NCI-H82 treated with DMSO at 0.1 percent for 48 hours (cell line): ENCODE measurements at regions not wholly inside any gene's neighbourhood (a gene's known extent, or its start where the extent isn't known, plus 50 kb on each side); places are given as distances from the start of the nearest gene placed in this dataset.
A peak's percentile ranks its signal among the peaks of the same experiment; 100 is the strongest.
"Not testable (repeated sequence)": the region's sequence is repeated elsewhere in the genome, so short reads cannot be mapped to it uniquely, and the experiment has no call there.

ENCODE experiments used
- DNase-seq: peaks from one replicate; lab custom pipeline; 2025; ENCODE audit not compliant: unreplicated experiment; lab: John Stamatoyannopoulos, UW

DNA sequence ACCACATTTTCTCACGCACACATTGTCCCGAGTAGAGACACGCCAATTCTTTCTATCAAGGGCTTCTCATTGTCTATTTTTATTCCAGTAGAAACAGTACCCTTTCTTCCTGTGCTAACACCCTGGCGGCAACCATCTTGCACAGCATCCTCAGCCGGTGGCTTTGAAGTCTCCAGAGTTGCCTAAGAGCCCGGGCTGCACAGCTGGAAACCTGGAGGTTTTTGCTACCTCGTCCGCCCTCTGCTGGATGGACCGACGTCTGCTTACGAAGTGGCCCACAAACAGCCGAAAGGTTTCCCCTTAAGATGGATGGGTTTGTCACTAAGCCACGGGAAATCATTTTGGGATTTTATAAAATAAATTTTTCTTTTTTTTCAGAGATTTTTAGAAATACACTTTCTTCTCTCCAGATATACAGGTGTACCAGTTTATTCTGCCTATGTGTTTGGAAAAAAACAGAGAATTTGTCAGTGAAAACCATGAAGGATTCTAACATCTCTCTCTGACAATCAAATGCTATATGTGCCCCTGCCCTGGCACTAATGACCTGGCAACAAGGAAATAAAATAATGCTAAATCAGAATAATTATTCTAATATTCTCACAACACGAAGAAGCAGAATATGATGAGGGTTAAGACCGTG, 81.8 kb upstream of the FAM204A start:
- DNase-seq = peak; percentile 2

DNA sequence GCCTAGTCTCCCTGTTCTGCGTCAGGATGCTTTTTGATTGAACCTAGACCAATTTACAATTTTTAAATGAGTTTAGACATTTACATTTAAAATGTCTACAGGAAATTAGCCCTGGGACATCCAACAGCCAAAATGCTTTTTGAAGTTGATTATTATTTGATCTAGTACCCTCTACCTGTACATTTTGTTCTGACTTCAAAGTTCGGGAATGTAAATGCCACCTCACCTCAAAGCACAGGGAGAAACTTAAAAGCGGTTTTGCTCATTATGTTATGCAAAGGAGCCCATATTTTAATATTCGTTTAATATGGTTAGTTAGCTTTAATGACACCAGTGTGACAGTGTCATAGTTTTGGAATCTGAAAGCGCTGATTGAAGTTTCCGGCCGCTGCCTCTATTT, 80.1 kb upstream of the FAM204A start:
- no peak for DNase-seq

DNA sequence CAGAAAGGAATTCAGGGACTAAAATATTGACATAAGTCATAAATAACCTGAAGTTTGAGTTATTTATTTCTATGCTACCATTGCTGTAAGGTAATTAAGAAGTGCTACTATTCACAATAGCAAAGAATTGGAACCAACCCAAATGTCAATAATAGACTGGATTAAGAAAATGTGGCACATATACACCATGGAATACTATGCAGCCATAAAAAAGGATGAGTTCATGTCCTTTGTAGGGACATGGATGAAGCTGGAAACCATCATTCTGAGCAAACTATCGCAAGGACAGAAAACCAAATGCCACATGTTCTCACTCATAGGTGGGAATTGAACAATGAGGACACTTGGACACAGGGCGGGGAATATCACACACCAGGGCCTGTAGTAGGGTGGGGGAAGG, 77.9 kb upstream of the FAM204A start:
- DNase-seq = not testable (repeated sequence)

DNA sequence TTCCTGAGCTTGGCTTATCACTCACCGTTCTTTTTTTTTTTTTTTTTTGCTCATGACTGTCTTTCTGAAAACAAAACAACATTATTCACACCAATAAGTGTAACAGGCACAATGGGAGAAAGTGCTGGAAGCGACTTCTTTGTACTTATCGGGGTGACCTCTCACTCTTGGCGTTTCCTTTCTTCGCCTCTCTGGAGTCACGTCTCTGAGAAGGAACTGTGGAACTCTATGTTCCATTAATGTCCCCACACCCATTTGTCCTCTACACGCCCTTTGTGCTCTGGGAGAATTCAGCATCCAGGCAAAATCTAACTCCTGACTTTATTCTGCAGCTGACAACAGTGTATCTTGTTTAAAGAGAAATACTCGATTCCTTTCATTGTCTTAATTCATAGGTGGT, 70.8 kb upstream of the FAM204A start:
- DNase-seq = no peak

DNA sequence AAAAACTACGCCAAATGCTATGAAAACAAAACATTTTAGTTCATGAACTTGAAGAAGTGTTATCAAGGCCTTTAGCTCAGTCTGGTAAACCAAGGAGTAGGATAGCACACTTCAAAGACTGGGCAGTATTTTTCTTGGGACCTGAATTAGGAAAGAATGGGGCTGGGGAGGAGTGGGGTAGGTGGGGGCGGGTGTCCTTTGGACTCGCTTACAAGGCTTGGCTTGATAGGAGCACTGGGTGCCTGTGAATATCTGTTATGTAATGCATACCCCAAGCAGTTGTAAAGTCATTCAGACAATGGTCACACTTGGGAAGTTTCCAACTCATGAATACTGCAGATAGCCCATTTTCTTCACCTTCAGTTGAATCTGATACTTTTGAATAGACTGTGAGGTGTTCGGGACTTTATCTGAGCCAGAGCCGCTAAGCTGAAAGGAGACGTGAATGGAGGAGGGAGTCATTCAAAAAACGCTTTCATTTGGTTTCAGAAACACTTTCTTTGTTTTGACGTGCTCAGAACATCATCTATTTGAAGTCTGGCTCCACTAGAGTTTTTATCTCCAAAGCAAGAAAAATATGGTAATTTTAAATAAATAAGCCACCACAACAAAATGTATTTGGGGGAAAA, 70.1 kb upstream of the FAM204A start:
- no peak for DNase-seq

DNA sequence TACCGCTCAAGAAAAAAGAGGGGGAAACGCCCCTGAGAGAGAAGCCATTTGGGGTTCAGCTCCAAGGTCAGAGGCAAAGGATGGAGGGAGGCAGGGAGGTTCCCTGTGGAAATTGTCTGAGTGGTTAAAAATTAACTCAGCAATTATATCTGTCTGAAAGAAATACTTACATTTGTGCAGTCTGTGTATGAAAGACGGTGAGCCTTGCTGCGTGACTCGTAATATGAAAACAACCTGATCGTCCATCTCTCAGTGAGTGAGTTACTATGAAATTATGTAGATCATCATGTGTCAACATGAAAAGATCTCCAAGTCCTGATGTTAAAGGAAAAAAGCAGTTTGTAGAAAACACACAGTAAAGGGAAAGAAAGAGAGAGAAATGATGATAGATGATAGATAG, 67.2 kb upstream of the FAM204A start:
- DNase-seq = no peak

DNA sequence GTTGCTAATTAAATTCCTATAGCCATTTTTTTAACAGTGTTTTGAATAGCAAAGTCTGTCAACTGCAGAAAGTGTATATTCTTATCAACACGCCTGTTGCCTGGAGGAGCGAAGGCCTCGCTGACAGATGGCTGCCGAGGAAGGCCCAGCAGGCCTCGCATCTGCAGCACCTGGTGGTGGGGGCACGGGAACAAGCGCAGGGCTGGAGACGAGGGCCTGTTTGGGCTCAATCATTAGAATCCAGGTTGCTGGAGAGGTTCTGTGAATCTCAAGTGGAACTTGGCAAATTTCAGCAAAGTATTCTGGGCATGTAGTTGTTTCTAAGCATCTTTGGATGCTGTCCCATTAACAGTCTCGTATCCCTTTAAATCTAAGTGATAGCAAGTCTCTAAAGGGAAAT, 66.1 kb upstream of the FAM204A start:
- no peak for DNase-seq

DNA sequence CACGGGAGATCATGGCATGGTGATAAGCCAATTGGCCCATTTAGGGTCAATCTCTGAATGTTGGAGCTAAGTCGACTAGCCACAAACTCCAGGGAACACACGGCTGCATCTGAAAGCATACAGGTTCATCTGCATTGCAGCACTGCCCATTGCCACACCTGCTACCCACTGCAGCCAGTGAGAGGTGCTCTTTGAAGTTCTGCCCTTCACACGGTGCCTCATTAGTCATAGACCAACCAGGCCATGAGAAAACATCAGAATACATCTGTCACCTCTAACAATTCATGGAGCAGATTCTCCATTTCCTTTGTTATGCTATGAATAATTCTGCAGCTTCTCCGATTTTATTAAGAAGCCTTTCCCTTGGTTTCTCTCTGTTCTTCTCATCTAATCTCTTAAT, 65.7 kb upstream of the FAM204A start:
- no peak for DNase-seq

DNA sequence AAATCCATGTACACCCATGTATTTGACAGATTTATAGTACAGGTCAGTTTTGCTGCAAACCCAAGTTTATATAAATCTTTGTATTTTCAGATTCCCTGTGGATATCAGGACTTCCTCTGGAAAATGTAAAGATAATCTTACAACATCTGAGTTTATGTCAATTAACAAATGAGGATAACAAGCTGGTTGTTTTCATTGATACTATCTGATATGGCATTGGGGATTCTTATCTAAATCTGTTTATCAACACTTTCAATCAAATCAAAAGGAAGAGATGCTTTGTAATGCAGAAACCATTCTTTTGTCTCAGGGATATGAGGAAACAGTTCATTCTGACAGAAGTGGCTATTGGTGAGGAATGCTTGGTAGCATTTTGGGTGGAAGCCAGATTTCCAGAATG, 64.9 kb upstream of the FAM204A start:
- no peak for DNase-seq

DNA sequence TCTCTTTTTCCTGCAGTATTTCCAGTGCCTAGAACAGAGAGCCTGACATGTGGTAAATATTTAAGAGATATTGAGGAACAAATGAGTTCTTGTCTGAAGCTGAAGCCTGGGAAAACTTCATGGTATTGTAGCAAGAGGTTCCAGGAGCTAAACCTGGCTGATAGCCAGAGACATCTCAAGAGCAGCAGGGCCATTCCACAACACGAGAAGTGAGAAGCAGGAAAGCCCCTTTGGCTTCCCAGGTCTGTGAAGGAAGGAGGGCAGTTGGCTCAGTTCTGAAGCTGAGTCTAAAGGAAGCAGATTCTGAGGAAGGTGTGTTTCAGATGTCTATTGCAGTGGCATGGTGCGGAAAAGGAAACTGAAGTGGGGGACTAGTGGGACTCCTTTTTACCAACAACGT, 63.8 kb upstream of the FAM204A start:
- no peak for DNase-seq

DNA sequence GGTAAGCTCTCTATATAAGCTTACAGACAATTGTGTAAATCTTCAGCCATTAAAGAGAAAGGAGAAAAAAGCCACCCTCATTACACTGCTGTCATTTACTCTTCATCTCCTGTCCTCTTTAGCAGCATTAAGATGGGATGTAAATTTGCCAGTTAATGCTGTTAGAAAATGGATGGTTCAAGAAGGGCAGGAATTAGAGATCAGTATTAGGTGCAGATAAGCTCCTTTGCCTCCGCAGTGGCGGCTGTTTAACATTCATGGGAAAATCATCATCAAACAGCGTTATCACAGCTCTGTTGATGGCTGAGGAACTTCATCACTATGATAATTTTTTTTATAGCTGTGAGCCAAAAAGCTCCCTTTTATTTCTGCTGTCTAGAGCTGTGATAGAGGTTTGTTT, 61.8 kb upstream of the FAM204A start:
- peak; percentile 39 for DNase-seq

DNA sequence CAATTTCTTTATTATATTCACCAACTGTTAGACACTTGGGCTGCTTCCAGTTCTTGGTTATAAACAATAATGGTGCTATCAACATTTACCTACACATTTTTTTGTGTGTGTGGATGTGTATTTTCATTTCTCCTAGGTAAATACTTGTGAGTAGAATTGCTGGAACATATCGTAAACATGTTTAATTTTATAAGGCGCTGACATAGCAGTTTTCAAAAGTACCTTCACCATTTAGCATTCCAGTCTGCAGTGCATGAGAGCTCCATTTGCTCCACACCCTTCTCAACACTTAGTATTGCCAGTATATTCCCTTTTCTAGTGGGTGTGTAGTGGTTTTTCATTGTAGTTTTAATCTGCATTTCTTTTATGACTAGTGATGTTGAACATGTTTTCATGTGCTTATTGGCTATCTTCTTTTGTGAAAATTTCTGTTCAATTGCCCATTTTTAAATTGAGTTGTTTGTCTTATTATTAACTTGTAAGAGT, 59.6 kb upstream of the FAM204A start:
- no peak for DNase-seq

DNA sequence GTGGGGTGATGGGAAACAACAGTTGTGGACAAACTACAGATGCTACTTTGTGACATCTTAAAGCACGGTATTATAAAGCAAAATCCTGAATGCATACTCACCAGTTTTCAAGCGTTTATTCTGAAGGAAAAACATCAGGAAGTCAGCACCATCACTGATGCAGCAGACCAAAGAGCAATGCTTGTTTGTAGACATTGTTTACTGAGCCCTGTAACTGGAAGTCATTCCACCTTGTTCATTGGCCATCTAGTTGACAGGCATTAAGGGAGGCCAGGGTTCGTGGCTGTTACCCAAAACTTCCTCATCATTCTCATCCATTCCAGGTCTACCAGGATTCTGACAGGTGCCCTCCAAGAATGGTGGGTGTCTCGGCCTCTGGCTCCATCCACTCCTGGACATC, 55.3 kb upstream of the FAM204A start:
- no peak for DNase-seq

DNA sequence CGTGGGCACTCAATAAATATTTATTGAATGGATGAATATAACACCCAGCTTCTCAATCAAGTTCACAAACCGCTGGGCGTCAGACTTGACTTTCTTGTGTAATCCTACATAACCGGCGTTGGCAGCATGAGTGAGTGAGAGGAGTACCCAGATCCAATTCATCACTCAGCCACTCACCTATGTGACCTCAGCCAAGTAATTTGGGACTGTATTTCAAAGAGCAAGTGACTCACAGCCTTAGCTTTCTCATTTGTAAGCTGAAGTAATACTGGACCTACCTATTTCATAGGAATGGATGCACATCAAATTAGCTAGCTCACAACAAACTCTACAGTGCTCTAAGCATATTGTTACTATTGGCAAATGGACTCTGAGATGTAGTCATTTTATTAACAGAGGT, 53.8 kb upstream of the FAM204A start:
- DNase-seq = no peak

DNA sequence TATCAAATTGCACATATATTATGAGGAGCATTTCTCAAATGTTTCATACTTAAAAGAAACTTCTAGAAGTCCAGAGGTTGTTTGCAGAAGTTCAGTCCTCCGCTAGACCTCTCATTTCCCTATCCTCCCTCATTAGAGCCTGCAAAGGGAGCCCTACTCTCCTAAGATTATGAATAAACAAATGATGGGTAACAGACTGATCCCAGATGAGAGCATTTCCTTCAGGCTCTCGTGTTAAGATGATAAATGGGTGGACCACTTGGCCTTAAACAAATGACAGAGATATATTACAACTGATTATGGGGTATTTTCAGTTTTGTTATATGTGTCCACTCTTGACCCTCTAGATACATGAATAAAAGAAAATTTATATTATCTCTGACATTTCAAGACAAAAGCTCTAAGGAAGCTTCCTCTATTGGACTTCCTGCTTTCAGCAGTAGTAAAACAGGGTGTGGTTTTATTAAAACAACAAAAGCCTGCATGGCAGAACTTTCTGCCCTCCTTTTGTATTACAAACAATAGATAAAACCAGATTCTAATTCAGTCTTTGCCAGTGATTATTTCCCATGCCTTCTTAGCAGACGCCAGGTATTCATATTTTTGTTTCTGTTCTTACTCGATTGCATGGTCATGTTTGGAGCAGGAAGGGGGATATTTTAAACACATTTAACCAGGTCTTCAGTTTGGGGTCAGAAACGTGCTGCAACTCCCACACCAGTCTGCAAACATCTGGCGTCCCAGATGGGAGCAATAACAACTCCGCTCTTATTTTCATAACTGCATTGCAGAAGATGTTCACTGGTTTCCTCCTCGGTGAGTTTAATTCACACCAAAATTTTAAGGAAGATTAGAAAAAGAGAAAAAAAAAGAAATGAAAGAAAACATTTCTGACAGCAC, 52.4 kb upstream of the FAM204A start:
- no peak for DNase-seq

DNA sequence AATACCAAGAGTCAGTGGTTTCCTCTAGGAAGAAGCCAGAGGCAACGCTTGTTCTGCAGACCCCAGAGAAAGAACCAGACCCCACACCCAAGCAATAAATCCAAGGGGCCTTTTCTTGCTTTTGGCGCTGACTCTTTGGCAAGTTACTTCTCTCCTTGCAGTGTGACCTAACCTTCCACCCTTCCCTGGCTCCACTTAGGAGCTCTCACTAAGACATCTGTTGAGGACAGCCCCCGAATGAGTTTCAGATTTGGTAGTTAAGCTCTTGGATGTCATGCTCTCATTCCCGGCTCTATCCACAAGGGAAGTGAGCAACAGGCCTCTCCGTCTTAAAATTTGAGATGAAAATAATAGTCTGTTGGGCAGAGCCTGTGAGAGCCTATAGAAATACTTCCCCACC, 50.6 kb upstream of the FAM204A start:
- no peak for DNase-seq
